ENCODE measurements at regions not wholly inside any gene's neighbourhood (a gene's known extent, or its start where the extent isn't known, plus 50 kb on each side); places are given as distances from the start of the nearest gene placed in this dataset.

GRCh38 chr20:43836790-43837189 lies 77.9 kb upstream of the TOX2 start:
- Histone ChIP-seq H3K27ac (no peak overlapping the region), H3K4me3 (no peak overlapping the region)
- no peak for TF ChIP-seq CTCF (IDR thresholded peaks at IDR 0.05)
- DNase-seq (ENCODE audit: low spot score), result no peak

GRCh38 chr20:43835944-43836508 lies 78.6 kb upstream of the TOX2 start:
- no peak for DNase-seq (ENCODE audit: low spot score)
- no peak for TF ChIP-seq CTCF (IDR thresholded peaks at IDR 0.05)
- H3K27ac ChIP-seq, result no peak overlapping the region
- H3K4me3 ChIP-seq, result no peak overlapping the region

- DNase-seq (ENCODE audit: low spot score), result no peak
- Histone ChIP-seq H3K4me3 (no peak overlapping the region), H3K27ac (no peak overlapping the region)
- no peak for TF ChIP-seq CTCF (IDR thresholded peaks at IDR 0.05)
Measured at GRCh38 chr20:43833511-43834395, 80.9 kb upstream of the TOX2 start.

GRCh38 chr20:43832961-43833360 lies 81.7 kb upstream of the TOX2 start:
- no peak for DNase-seq (ENCODE audit: low spot score)
- Histone ChIP-seq H3K27ac (no peak overlapping the region), H3K4me3 (no peak overlapping the region)
- TF ChIP-seq CTCF (IDR thresholded peaks at IDR 0.05), result no peak

GRCh38 chr20:43832096-43832816 lies 82.4 kb upstream of the TOX2 start:
- TF ChIP-seq CTCF (IDR thresholded peaks at IDR 0.05), result no peak
- no peak for DNase-seq (ENCODE audit: low spot score)
- no peak overlapping the region for H3K27ac ChIP-seq
- H3K4me3 ChIP-seq, result no peak overlapping the region

- Histone ChIP-seq H3K27ac (no peak overlapping the region), H3K4me3 (no peak overlapping the region)
- no peak for TF ChIP-seq CTCF (IDR thresholded peaks at IDR 0.05)
- DNase-seq (ENCODE audit: low spot score), result no peak
Measured at GRCh38 chr20:43831481-43832065, 83.1 kb upstream of the TOX2 start.

Measured in coronary artery (tissue), 2 donors.